ENCODE measurements at regions not wholly inside any gene's neighbourhood (a gene's known extent, or its start where the extent isn't known, plus 50 kb on each side); places are given as distances from the start of the nearest gene placed in this dataset.
"Not testable (repeated sequence)": the region's sequence is repeated elsewhere in the genome, so short reads cannot be mapped to it uniquely, and the experiment has no call there.

- DNase-seq = no peak
Observed at GRCh38 chr16:5309946-5310611, 212.5 kb upstream of the EEF2KMT start.

GRCh38 chr16:5305023-5305422, 207.4 kb upstream of the EEF2KMT start:
- no peak for DNase-seq

GRCh38 chr16:5302372-5303114, 204.9 kb upstream of the EEF2KMT start:
- no peak for DNase-seq

- DNase-seq = no peak
Observed at GRCh38 chr16:5298202-5298601, 200.6 kb upstream of the EEF2KMT start.

GRCh38 chr16:5296176-5296575, 198.6 kb upstream of the EEF2KMT start:
- DNase-seq = no peak

GRCh38 chr16:5295304-5295703, 197.7 kb upstream of the EEF2KMT start:
- not testable (repeated sequence) for DNase-seq

GRCh38 chr16:5282152-5282551, 184.6 kb upstream of the EEF2KMT start:
- not testable (repeated sequence) for DNase-seq

GRCh38 chr16:5257462-5257861, 159.9 kb upstream of the EEF2KMT start:
- no peak for DNase-seq

- DNase-seq = no peak
Observed at GRCh38 chr16:5252791-5253190, 155.2 kb upstream of the EEF2KMT start.

GRCh38 chr16:5247403-5247802, 149.8 kb upstream of the EEF2KMT start:
- not testable (repeated sequence) for DNase-seq

GRCh38 chr16:5240278-5240626, 142.7 kb upstream of the EEF2KMT start:
- DNase-seq = not testable (repeated sequence)

- peak; percentile 12 for DNase-seq
Observed at GRCh38 chr16:5239472-5240277, 142.1 kb upstream of the EEF2KMT start.

GRCh38 chr16:5235119-5235518, 137.5 kb upstream of the EEF2KMT start:
- DNase-seq = no peak

- no peak for DNase-seq
Observed at GRCh38 chr16:5234295-5235050, 136.9 kb upstream of the EEF2KMT start.

GRCh38 chr16:5231246-5231759, 133.7 kb upstream of the EEF2KMT start:
- no peak for DNase-seq

GRCh38 chr16:5228369-5228768, 130.8 kb upstream of the EEF2KMT start:
- DNase-seq = no peak

GRCh38 chr16:5225931-5226655, 128.5 kb upstream of the EEF2KMT start:
- DNase-seq = no peak

GRCh38 chr16:5222761-5223160, 125.2 kb upstream of the EEF2KMT start:
- DNase-seq = no peak

- DNase-seq = not testable (repeated sequence)
Observed at GRCh38 chr16:5221831-5222230, 124.2 kb upstream of the EEF2KMT start.

- DNase-seq = no peak
Observed at GRCh38 chr16:5220705-5221104, 123.1 kb upstream of the EEF2KMT start.

GRCh38 chr16:5216441-5217080, 119.0 kb upstream of the EEF2KMT start:
- DNase-seq = no peak

- peak; percentile 36 for DNase-seq
Observed at GRCh38 chr16:5215901-5216300, 118.3 kb upstream of the EEF2KMT start.

Data from NCI-H2227 treated with DMSO at 0.1 percent for 48 hours (cell line).